T-helper 2 cell treated with Interferon-gamma antibody and Interleukin-4, amounts not matched to agents 100 ng/mL and 5 ng/mL, for 36 hours (primary cell): ENCODE measurements at regions not wholly inside any gene's neighbourhood (a gene's known extent, or its start where the extent isn't known, plus 50 kb on each side); places are given as distances from the start of the nearest gene placed in this dataset.
"Not testable (repeated sequence)": the region's sequence is repeated elsewhere in the genome, so short reads cannot be mapped to it uniquely, and the experiment has no call there.

ENCODE experiments used
- intact Hi-C: fragments of 100-400 bp; cut with micrococcal nuclease; formaldehyde crosslinking; loops from one replicate; pipeline ENCODE4 v1.15.1; 2023

GRCh38 chr19:28341810-28342350, 871.1 kb downstream of the UQCRFS1 start:
- intact Hi-C loops: no loop called here

DNA sequence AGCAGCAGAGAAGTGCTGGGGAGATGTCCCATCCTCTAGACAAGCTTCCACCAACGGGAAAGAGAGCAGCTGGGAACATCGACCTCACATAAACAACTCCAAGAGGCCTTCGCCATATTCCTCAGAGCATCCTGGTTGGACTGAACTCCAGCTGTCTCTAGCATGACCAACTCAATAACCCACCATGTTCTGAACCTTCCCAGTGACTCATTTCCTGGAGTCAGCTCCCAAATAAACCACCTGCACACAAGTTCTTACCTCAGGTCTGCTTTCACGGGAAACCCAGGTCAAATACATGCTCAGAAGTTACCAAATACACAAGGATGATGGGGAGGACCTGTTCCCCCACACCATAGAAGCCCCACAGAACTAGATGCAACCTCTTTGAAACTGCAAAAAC, 878.5 kb downstream of the UQCRFS1 start:
- intact Hi-C loops: no loop called here

DNA sequence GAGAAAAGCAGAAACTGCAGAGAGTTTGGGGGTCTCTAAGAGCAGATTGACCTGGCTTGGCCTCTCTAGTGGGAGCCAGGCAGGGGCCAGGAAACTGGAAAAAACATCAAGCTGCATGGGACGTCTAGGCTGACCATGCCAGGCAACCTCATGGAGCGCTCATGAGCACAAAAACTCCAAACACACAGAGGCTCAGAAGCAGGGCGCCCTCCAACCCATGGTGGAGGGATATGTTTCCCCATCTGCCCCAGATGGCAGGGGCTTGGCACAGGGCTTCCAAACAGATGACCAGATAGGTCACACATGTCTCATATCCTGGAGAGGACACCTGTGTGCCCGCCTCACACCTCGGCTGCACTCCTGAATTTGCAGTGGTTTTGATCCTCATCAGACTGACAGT, 879.0 kb downstream of the UQCRFS1 start:
- intact Hi-C loops: no loop called here

DNA sequence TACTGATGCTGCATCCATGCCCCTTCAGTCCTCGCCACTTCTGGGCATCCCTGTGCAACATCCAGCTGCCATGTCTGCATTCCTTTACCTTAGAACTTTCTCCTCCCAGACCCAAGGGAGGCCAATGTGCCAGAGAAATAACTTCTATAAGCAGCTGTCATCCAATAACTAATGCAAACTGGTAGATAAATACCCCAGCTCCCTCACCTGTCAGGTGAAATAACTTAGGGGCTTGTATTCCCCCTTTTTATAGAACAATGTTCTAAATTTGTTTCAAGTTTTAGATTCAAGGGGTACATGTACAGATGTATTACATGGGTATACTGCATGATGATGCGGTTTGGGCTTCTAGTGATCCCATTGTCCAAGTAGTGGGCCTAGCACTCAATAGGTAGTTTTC, 880.1 kb downstream of the UQCRFS1 start:
- intact Hi-C loops: no loop called here

GRCh38 chr19:28332351-28332750, 880.6 kb downstream of the UQCRFS1 start:
- intact Hi-C loops: no loop called here

DNA sequence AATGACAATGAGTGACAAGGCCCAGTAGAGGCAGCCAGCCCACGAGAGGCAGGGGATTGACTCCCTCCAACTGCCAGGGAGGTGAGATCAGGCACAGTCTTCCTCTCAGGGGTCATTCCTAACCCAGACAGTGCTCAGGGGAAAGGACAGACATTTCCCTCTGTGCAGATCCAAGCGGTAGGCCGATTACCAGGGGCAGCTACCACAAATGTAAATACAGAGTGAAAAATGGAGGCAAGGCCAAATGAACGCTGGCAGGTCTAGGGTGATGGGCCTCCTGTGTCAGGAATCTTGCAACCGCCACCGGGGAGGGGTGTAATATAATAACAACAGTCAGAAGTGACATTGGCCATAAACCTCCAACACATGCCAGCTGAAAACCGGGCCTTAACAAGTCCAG, 881.4 kb downstream of the UQCRFS1 start:
- intact Hi-C loops: no loop called here

DNA sequence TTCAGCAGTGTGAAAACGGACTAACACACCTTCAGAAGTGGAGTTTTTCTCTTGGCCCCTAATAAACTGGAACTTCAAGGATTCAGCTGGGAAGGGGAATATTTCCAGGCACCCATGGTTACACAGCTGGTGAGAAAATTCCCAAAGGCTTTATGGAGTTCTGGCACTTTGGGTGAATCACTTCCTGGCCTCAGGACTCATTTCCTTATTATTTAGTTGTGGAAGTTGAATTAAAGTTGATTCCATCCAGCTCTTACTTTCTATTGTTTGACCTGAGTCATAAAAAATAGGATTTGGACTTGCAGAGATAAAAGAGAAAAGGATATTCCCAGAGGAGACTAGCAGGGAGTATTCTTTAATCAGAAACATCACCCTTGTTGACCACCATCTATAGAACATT, 882.1 kb downstream of the UQCRFS1 start:
- intact Hi-C loops: no loop called here

DNA sequence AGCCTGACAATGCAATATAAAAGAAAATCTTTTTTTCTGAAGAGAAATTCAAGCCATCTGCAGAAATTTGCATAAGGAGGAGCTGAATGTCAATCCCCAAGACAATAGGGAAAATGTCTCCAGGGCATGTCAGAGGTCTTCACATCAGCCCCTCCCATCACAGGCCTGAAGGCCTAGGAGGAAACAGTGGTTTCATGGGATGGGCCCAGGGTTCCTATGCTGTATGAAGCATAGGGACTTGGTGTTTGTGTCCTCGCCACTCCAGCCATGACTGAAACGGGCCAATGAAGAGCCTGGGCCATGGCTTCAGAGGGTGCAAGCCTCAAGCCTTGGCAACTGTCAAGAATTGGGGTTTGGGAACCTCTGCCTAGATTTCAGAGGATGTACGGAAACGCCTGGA, 883.5 kb downstream of the UQCRFS1 start:
- intact Hi-C loops: no loop called here

- intact Hi-C loops: no loop called here
Observed at GRCh38 chr19:28327905-28328304, 885.0 kb downstream of the UQCRFS1 start.

DNA sequence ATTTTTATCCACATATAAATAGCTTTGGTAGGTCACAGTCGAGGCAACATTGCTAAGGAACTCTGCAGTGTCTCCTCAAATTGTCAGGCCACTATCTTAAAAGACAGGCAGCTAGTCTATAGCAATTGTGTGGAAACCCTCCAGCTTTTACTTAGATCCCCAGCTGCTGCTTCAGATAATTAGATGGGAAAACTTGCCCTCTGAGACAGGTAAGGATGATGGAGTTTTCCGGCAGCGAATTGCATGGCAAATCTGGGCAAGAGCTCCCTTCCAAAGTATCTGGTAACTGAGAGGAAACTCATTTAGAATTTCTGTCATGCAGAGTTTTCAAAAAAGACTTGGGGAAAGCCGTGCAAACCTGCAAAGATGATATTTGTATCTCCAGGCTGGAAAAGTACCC, 886.2 kb downstream of the UQCRFS1 start:
- intact Hi-C loops: no loop called here

DNA sequence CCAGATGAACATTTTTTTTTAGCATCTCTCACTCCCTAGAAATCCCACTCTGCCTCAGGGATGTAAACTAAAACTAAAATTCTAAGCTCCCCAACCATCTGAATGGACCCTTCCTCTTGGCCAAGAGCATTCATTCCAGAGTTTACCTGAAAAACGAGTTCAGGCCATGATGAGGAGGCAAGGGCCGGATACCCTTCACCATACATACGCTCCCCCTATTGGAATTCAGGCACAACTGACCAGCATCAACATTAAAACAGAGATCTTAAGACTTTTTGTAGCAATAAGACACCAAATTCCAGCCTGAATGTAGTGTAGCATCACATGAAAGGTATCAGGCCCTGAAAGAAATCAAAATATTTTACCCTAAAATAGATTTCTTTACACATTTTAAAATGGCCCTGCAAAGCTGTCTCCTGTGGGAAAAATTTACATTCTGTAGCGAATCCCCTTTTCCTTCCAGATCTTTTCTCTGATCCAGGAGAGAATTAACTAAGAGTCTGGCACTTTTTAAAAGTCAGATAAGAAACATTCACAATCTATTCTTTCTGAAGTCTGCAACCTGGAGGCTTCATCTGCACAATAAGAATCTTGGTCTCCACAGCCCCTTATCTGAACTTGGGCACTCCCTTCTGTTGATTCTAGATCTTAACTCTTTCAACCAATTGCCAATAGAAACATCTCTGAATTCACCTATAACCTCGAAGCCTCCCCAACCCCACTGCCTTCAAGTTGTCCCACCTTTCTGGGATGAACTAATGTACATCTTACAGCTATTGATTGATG, 888.5 kb downstream of the UQCRFS1 start:
- intact Hi-C loops: loop anchor here (1.0 to 2.0 kb wide), 2 partner anchors 82 to 358 kb away; no protein-coding TSS in a partner anchor

DNA sequence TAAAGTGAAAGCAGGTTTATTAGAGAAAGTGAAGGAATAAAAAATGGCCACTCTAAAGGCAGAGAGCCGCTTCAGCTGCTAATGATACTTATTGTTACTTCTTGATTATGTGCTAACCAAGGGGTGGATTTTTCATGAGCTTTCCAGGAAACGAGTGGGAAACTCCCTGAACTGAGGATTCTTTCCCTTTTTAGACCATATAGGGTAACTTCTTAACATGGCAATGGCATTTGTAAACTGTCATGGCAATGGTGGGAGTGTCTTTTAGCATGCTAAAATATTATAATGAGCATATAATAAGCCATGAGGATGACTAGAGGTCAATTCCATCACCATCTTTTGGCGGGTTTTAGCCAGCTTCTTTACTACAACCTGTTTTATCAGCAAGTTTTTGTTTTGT, 890.0 kb downstream of the UQCRFS1 start:
- intact Hi-C loops: no loop called here

DNA sequence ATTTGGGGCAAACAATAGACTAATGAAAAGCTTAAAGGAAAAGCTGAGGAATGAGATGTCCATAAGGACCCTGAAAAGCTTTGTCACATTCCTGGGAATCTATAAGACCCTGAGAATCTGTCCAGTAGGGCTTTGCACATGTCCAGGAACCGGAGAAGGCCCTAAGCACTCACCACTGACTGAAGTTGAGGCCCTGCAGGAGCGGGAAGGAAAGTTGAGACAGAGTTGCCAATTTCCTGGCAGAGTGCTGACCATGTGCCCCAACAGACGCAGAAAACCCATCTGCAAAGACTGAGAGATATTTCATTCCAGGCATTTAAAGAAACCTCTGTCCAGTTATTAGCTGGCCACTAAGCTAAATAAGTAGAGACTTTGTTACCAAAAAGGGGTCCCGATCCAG, 890.5 kb downstream of the UQCRFS1 start:
- intact Hi-C loops: no loop called here

GRCh38 chr19:28319918-28320317, 893.0 kb downstream of the UQCRFS1 start:
- intact Hi-C loops: no loop called here

DNA sequence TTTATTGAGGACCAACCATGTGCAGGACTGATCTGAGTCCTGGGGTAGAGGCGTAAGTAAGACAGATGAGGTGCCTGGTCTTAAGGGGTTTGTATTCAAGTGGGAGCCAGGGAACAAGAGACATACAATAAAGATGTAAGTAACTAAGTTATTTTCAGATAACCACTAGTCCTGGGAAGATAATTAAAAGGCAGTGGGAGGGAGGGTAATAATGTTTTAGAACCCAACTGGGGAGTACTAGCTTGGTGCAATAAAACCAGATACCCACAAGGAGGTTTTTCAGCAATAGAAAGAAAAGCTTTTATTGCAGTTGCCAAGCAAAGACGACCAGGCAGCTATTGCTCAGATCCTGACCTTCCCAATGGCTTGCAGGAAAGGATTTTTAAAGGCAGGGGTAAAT, 893.7 kb downstream of the UQCRFS1 start:
- intact Hi-C loops: no loop called here

GRCh38 chr19:28318469-28319179, 894.3 kb downstream of the UQCRFS1 start:
- intact Hi-C loops: no loop called here

DNA sequence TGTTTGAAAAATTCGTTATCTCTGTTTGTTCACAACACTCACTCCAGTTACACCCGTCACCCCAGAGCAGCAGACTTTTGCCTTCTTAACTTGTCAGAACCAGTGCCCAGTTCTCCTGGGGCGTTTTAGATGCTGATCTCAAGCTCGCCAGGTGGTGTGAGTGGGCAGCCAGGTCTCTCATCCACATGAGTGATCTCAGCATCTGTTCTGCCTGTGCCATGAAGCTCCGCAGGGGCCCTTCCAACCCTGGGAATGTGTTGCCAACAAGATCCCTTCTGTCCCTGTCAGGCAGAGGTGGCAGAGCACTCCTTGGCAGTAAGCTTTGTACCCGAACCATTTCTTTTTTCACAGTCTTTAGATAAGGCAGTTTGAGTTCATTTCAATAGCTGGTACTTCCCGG, 896.5 kb downstream of the UQCRFS1 start:
- intact Hi-C loops: no loop called here

DNA sequence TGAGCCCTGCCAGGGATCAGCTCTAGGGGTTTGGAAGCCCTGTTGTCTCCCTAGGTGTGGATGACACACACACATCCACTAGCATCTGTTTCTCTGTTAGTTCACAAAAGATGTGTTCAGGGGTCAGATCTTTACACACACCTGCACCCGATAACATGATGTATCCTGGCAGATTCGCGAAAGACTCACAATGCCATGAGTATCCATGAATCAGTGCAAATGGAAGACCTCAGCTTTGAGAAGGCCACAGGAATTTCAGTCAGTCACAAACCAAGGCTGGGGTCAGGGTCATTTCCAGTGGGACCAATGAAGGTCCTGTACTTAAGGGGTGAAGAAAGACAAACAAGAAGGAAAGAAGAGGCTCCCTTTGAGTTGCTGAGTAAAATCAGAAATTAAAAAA, 898.2 kb downstream of the UQCRFS1 start:
- intact Hi-C loops: no loop called here

- intact Hi-C loops: no loop called here
Observed at GRCh38 chr19:28314287-28314686, 898.7 kb downstream of the UQCRFS1 start.

GRCh38 chr19:28313633-28314032, 899.3 kb downstream of the UQCRFS1 start:
- intact Hi-C loops: no loop called here

GRCh38 chr19:28312269-28312668, 900.7 kb downstream of the UQCRFS1 start:
- intact Hi-C loops: no loop called here

GRCh38 chr19:28310829-28311228, 902.1 kb downstream of the UQCRFS1 start:
- intact Hi-C loops: not testable (repeated sequence)

DNA sequence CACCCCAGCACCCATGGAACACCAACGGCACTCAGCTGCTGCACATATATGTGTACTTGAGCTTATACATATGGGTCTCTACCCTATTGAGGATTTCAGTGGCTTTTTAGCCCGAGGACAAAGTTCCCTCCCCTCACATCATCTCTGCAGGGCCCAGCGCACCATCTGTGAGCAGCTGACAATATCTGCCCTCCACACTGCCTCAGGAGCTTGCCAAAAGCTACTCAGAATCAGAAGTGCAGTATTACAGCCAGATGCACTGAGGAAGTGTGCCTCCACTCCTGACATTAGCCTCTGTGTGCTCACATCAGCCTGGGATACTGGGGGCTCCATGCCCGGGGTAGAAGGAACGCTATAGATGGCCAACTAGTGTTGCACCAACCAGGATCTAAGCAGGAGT, 903.9 kb downstream of the UQCRFS1 start:
- intact Hi-C loops: no loop called here
